HG03066 (cell line): ENCODE measurements at regions not wholly inside any gene's neighbourhood (a gene's known extent, or its start where the extent isn't known, plus 50 kb on each side); places are given as distances from the start of the nearest gene placed in this dataset.

ENCODE experiments used
- ATAC-seq: cut with Tn5 transposase; IDR thresholded peaks from one replicate; pipeline ENCODE4 v1.9.1; 2021; ENCODE audit warnings: low read depth; ENCODE audit not compliant: unreplicated experiment

GRCh38 chr6:62492192-62492822 is 206.3 kb upstream of the KHDRBS2 start:
- ATAC-seq = no peak

GRCh38 chr6:62480544-62480943 is 194.5 kb upstream of the KHDRBS2 start:
- no peak for ATAC-seq

- ATAC-seq = no peak
These were observed 193.7 kb upstream of the KHDRBS2 start for GRCh38 chr6:62479697-62480220.

GRCh38 chr6:62474793-62475192 is 188.8 kb upstream of the KHDRBS2 start:
- no peak for ATAC-seq

GRCh38 chr6:62466607-62467006 is 180.6 kb upstream of the KHDRBS2 start:
- no peak for ATAC-seq

- no peak for ATAC-seq
These were observed 179.2 kb upstream of the KHDRBS2 start for GRCh38 chr6:62465206-62465605.

GRCh38 chr6:62452586-62452985 is 166.6 kb upstream of the KHDRBS2 start:
- ATAC-seq = no peak

GRCh38 chr6:62446647-62447316 is 160.8 kb upstream of the KHDRBS2 start:
- ATAC-seq = no peak

- no peak for ATAC-seq
These were observed 159.5 kb upstream of the KHDRBS2 start for GRCh38 chr6:62445521-62445920.

- no peak for ATAC-seq
These were observed 155.2 kb upstream of the KHDRBS2 start for GRCh38 chr6:62441182-62441581.

GRCh38 chr6:62429781-62430180 is 143.8 kb upstream of the KHDRBS2 start:
- no peak for ATAC-seq

GRCh38 chr6:62400521-62401259 is 114.7 kb upstream of the KHDRBS2 start:
- ATAC-seq = no peak

- no peak for ATAC-seq
These were observed 107.6 kb upstream of the KHDRBS2 start for GRCh38 chr6:62393608-62394007.

- no peak for ATAC-seq
These were observed 106.3 kb upstream of the KHDRBS2 start for GRCh38 chr6:62392291-62392690.

- no peak for ATAC-seq
These were observed 105.3 kb upstream of the KHDRBS2 start for GRCh38 chr6:62391358-62391757.

GRCh38 chr6:62390401-62390800 is 104.4 kb upstream of the KHDRBS2 start:
- no peak for ATAC-seq

- no peak for ATAC-seq
These were observed 85.6 kb upstream of the KHDRBS2 start for GRCh38 chr6:62371453-62372210.

- ATAC-seq = peak; percentile 98
These were observed 81.6 kb upstream of the KHDRBS2 start for GRCh38 chr6:62367601-62368000.

GRCh38 chr6:62362097-62362496 is 76.1 kb upstream of the KHDRBS2 start:
- no peak for ATAC-seq

- no peak for ATAC-seq
These were observed 71.8 kb upstream of the KHDRBS2 start for GRCh38 chr6:62357835-62358234.

GRCh38 chr6:62354261-62354660 is 68.2 kb upstream of the KHDRBS2 start:
- no peak for ATAC-seq
